Amniotic epithelial cell (primary cell): ENCODE measurements at regions not wholly inside any gene's neighbourhood (a gene's known extent, or its start where the extent isn't known, plus 50 kb on each side); places are given as distances from the start of the nearest gene placed in this dataset.
"Not testable (repeated sequence)": the region's sequence is repeated elsewhere in the genome, so short reads cannot be mapped to it uniquely, and the experiment has no call there.

ENCODE experiments used
- DNase-seq: peaks from one replicate; pipeline ENCODE4 v3.0.0-alpha.2; 2010; ENCODE audit warnings: low read depth

GRCh38 chr5:102048940-102049339, 247.1 kb downstream of the SLCO4C1 start:
- no peak for DNase-seq

- not testable (repeated sequence) for DNase-seq
Observed at GRCh38 chr5:102047073-102047472, 249.0 kb downstream of the SLCO4C1 start.

GRCh38 chr5:102040326-102040725, 255.8 kb downstream of the SLCO4C1 start:
- no peak for DNase-seq

- DNase-seq, result no peak
Observed at GRCh38 chr5:102036927-102037326, 259.2 kb downstream of the SLCO4C1 start.

GRCh38 chr5:102031711-102032110, 264.4 kb downstream of the SLCO4C1 start:
- no peak for DNase-seq

- no peak for DNase-seq
Observed at GRCh38 chr5:102018690-102019089, 277.4 kb downstream of the SLCO4C1 start.

GRCh38 chr5:102018279-102018678, 277.8 kb downstream of the SLCO4C1 start:
- DNase-seq, result no peak

GRCh38 chr5:102014371-102014770, 281.7 kb downstream of the SLCO4C1 start:
- no peak for DNase-seq

- no peak for DNase-seq
Observed at GRCh38 chr5:102010644-102011043, 285.4 kb downstream of the SLCO4C1 start.

- no peak for DNase-seq
Observed at GRCh38 chr5:101997235-101997634, 298.8 kb downstream of the SLCO4C1 start.

- no peak for DNase-seq
Observed at GRCh38 chr5:101995585-101995984, 300.5 kb downstream of the SLCO4C1 start.

- DNase-seq, result no peak
Observed at GRCh38 chr5:101991486-101991885, 304.6 kb downstream of the SLCO4C1 start.

- no peak for DNase-seq
Observed at GRCh38 chr5:101989659-101990058, 306.4 kb downstream of the SLCO4C1 start.

- DNase-seq, result peak; percentile 34
Observed at GRCh38 chr5:101977729-101978345, 318.2 kb downstream of the SLCO4C1 start.

GRCh38 chr5:101976933-101977332, 319.2 kb downstream of the SLCO4C1 start:
- no peak for DNase-seq

- DNase-seq, result no peak
Observed at GRCh38 chr5:101969742-101970141, 326.3 kb downstream of the SLCO4C1 start.

- no peak for DNase-seq
Observed at GRCh38 chr5:101966476-101966875, 329.6 kb downstream of the SLCO4C1 start.

- DNase-seq, result no peak
Observed at GRCh38 chr5:101955891-101956290, 340.2 kb downstream of the SLCO4C1 start.

- no peak for DNase-seq
Observed at GRCh38 chr5:101950019-101950418, 346.1 kb downstream of the SLCO4C1 start.

- DNase-seq, result no peak
Observed at GRCh38 chr5:101948615-101949014, 347.5 kb downstream of the SLCO4C1 start.

GRCh38 chr5:101943784-101944183, 352.3 kb downstream of the SLCO4C1 start:
- DNase-seq, result no peak

- DNase-seq, result no peak
Observed at GRCh38 chr5:101942321-101942882, 353.7 kb downstream of the SLCO4C1 start.

- DNase-seq, result no peak
Observed at GRCh38 chr5:101937041-101937440, 359.0 kb downstream of the SLCO4C1 start.

GRCh38 chr5:101935086-101935485, 361.0 kb downstream of the SLCO4C1 start:
- no peak for DNase-seq
